Testis (tissue), 2 donors: ENCODE measurements at regions not wholly inside any gene's neighbourhood (a gene's known extent, or its start where the extent isn't known, plus 50 kb on each side); places are given as distances from the start of the nearest gene placed in this dataset.

Source experiments
- DNase-seq: peaks from one replicate; pipeline ENCODE4 v3.0.0-alpha.2; 2019
- H3K27ac ChIP-seq, 2 donors: fragments of 200-600 bp; sonication (generic); one replicate each; pipeline ENCODE4 v1.5.1; 2019
- H3K27me3 ChIP-seq: fragments of 200-600 bp; sonication (generic); one replicate; pipeline ENCODE4 v1.5.1; 2019
- H3K36me3 ChIP-seq: fragments of 200-600 bp; sonication (generic); one replicate; pipeline ENCODE4 v1.5.1; 2017; ENCODE audit warnings: low read depth; ENCODE audit errors: missing control alignments
- H3K4me1 ChIP-seq: fragments of 200-600 bp; sonication (generic); one replicate; pipeline ENCODE4 v1.5.1; 2019
- H3K4me3 ChIP-seq, 2 donors: fragments of 200-600 bp; sonication (generic); one replicate each; pipeline ENCODE4 v1.5.1; 2017 to 2019
- H3K9me3 ChIP-seq: fragments of 200-600 bp; sonication (generic); one replicate; pipeline ENCODE4 v1.5.1; 2017
- CTCF ChIP-seq, 3 experiments: fragments of 450-650 bp in 2 of 3; fragments of 200-600 bp in 1 of 3; sonication (generic) in 1 of 3; IDR thresholded peaks; one replicate each; pipeline ENCODE4 v1.5.1; 2016 to 2019; ENCODE audit warnings: antibody characterized with exemption in 3 of 3, mild to moderate bottlenecking in 2 of 3, moderate library complexity in 1 of 3
- POLR2A ChIP-seq: fragments of 450-650 bp; IDR thresholded peaks from one replicate; pipeline ENCODE4 v1.6.1; 2017; ENCODE audit warnings: antibody characterized with exemption, mild to moderate bottlenecking, moderate library complexity
- WGBS, 2 donors: methylation state at CpG; one replicate each; pipeline ENCODE4 v1.1.5; 2018; 5-methylcytosine and 5-hydroxymethylcytosine counted together
- intact Hi-C: fragments of 100-400 bp; cut with DNase I; formaldehyde crosslinking; loops from one replicate; pipeline ENCODE4 v1.15.1; 2023; ENCODE audit warnings: low total_unique reads

GRCh38 chr13:90116121-90116520 is 1231.4 kb upstream of the MIR17HG start:
- Histone ChIP-seq H3K4me1 (no peaks in the 10 kb centered on the region), H3K27me3 (no peaks in the 10 kb centered on the region), H3K27ac (no peak overlapping the region), H3K36me3 (no peaks in the 10 kb centered on the region), H3K9me3 (no peaks in the 10 kb centered on the region), H3K4me3 (no peak overlapping the region)
- DNase-seq: no peak
- TF ChIP-seq CTCF (IDR thresholded peaks at IDR 0.05) (no peak), POLR2A (no peak)
- intact Hi-C loops: no loop called here

- TF ChIP-seq CTCF (IDR thresholded peaks at IDR 0.05) (no peak), POLR2A (no peak)
- peak overlapping the region in 1 of 2 donors; percentile 15 for H3K4me3 ChIP-seq
- WGBS, 2 donors: 49 to 56% methylated on average over 6 of the region's 6 CpGs
- no peaks in the 10 kb centered on the region for H3K36me3 ChIP-seq
- no peaks in the 10 kb centered on the region for H3K4me1 ChIP-seq
- intact Hi-C loops: no loop called here
- no peaks in the 10 kb centered on the region for H3K9me3 ChIP-seq
- DNase-seq: no peak
- no peak overlapping the region for H3K27ac ChIP-seq
- no peaks in the 10 kb centered on the region for H3K27me3 ChIP-seq
These were observed 1228.9 kb upstream of the MIR17HG start for GRCh38 chr13:90118467-90119071.

- Histone ChIP-seq H3K27ac (no peak overlapping the region), H3K36me3 (no peaks in the 10 kb centered on the region), H3K4me3 (no peak overlapping the region), H3K4me1 (no peaks in the 10 kb centered on the region), H3K27me3 (no peaks in the 10 kb centered on the region), H3K9me3 (no peaks in the 10 kb centered on the region)
- 57 to 81% methylated on average over 1 of the region's 1 CpG for WGBS, 2 donors
- TF ChIP-seq POLR2A (no peak), CTCF (IDR thresholded peaks at IDR 0.05) (no peak)
- no peak for DNase-seq
- intact Hi-C loops: no loop called here
These were observed 1227.5 kb upstream of the MIR17HG start for GRCh38 chr13:90120026-90120425.

- Histone ChIP-seq H3K4me3 (no peak overlapping the region), H3K27ac (no peak overlapping the region), H3K9me3 (no peaks in the 10 kb centered on the region), H3K36me3 (no peaks in the 10 kb centered on the region), H3K27me3 (no peaks in the 10 kb centered on the region), H3K4me1 (no peaks in the 10 kb centered on the region)
- WGBS, 2 donors: 93 to 96% methylated on average over 1 of the region's 1 CpG
- intact Hi-C loops: no loop called here
- DNase-seq: no peak
- TF ChIP-seq CTCF (IDR thresholded peaks at IDR 0.05) (no peak), POLR2A (no peak)
These were observed 1225.7 kb upstream of the MIR17HG start for GRCh38 chr13:90121784-90122183.

- no peak overlapping the region for H3K4me3 ChIP-seq
- H3K36me3 ChIP-seq: no peaks in the 10 kb centered on the region
- no peaks in the 10 kb centered on the region for H3K27me3 ChIP-seq
- H3K4me1 ChIP-seq: no peaks in the 10 kb centered on the region
- intact Hi-C loops: no loop called here
- no peaks in the 10 kb centered on the region for H3K9me3 ChIP-seq
- H3K27ac ChIP-seq: no peak overlapping the region
- no peak for DNase-seq
- 89 to 94% methylated on average over 2 of the region's 2 CpGs for WGBS, 2 donors
- no peak for TF ChIP-seq POLR2A
- TF ChIP-seq CTCF (IDR thresholded peaks at IDR 0.05): no peak
These were observed 1225.0 kb upstream of the MIR17HG start for GRCh38 chr13:90122531-90122930.
